ENCODE measurements at regions not wholly inside any gene's neighbourhood (a gene's known extent, or its start where the extent isn't known, plus 50 kb on each side); places are given as distances from the start of the nearest gene placed in this dataset.

GRCh38 chr4:13977746-13978145 is 350.2 kb upstream of the BOD1L1 start:
- TF ChIP-seq CTCF (tag by site-specific recombination; IDR thresholded peaks at IDR 0.05) (no peak), ZBTB10 (tag by site-specific recombination; IDR thresholded peaks at IDR 0.05) (no peak), ZNF416 (tag by site-specific recombination; IDR thresholded peaks at IDR 0.05) (no peak)
- TF ChIP-seq, protein P1, sequence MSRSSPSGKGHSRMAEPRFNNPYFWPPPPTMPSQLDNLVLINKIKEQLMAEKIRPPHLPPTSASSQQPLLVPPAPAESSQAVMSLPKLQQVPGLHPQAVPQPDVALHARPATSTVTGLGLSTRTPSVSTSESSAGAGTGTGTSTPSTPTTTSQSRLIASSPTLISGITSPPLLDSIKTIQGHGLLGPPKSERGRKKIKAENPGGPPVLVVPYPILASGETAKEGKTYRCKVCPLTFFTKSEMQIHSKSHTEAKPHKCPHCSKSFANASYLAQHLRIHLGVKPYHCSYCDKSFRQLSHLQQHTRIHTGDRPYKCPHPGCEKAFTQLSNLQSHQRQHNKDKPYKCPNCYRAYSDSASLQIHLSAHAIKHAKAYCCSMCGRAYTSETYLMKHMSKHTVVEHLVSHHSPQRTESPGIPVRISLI (tag by site-specific recombination; IDR thresholded peaks at IDR 0.05) = no peak

All from HEK293 (cell line).